GM23338 (cell line): ENCODE measurements at regions not wholly inside any gene's neighbourhood (a gene's known extent, or its start where the extent isn't known, plus 50 kb on each side); places are given as distances from the start of the nearest gene placed in this dataset.

Source experiments
- ATAC-seq: fragments of 200-7000 bp; cut with Tn5 transposase; 3 replicates; pipeline ENCODE4 v1.9.1; 2020
- DNase-seq: peaks from one replicate; pipeline ENCODE4 v3.0.0-alpha.2; 2015; ENCODE audit warnings: low spot score
- H2AFZ ChIP-seq: fragments of 200-600 bp; sonication (generic); 2 replicates; pipeline ENCODE4 v1.8.0; 2016; ENCODE audit warnings: antibody characterized with exemption, mild to moderate bottlenecking, moderate library complexity
- H3F3A ChIP-seq: fragments of 200-600 bp; sonication (generic); replicated peaks from 2 replicates; pipeline ENCODE4 v1.8.0; 2017; ENCODE audit warnings: antibody characterized with exemption, mixed run types, low read depth
- H3K27ac ChIP-seq: fragments of 200-600 bp; sonication (generic); 2 replicates; pipeline ENCODE4 v1.6.1; 2016; ENCODE audit warnings: low read depth
- H3K27me3 ChIP-seq: fragments of 200-600 bp; sonication (generic); 2 replicates; pipeline ENCODE4 v1.8.0; 2016; ENCODE audit warnings: mild to moderate bottlenecking, mixed run types, moderate library complexity; ENCODE audit not compliant: insufficient read depth
- H3K36me3 ChIP-seq: fragments of 200-600 bp; sonication (generic); 2 replicates; pipeline ENCODE4 v1.8.0; 2016; ENCODE audit warnings: mild to moderate bottlenecking; ENCODE audit not compliant: insufficient read depth
- H3K4me1 ChIP-seq: fragments of 200-600 bp; sonication (generic); 2 replicates; pipeline ENCODE4 v1.8.0; 2016; ENCODE audit warnings: mild to moderate bottlenecking, moderate library complexity; ENCODE audit not compliant: insufficient read depth
- H3K4me2 ChIP-seq: fragments of 200-600 bp; sonication (generic); 2 replicates; pipeline ENCODE4 v1.7.1; 2017; ENCODE audit warnings: mixed run types
- H3K4me3 ChIP-seq: fragments of 200-600 bp; sonication (generic); 2 replicates; pipeline ENCODE4 v1.6.1; 2016; ENCODE audit warnings: mixed run types
- H3K79me2 ChIP-seq: fragments of 200-600 bp; sonication (generic); replicated peaks from 2 replicates; pipeline ENCODE4 v1.8.0; 2017; ENCODE audit warnings: mild to moderate bottlenecking; ENCODE audit not compliant: insufficient read depth
- H3K9me2 ChIP-seq: fragments of 200-600 bp; sonication (generic); 2 replicates; pipeline ENCODE4 v1.8.0; 2017; ENCODE audit not compliant: insufficient read depth
- H4K20me1 ChIP-seq: fragments of 200-600 bp; sonication (generic); replicated peaks from 2 replicates; pipeline ENCODE4 v1.8.0; 2017; ENCODE audit warnings: mild to moderate bottlenecking; ENCODE audit not compliant: insufficient read depth
- H3K27ac Mint-ChIP-seq: 2 replicates; pipeline ENCODE4 v1.8.0; 2020; ENCODE audit warnings: inconsistent platforms, mild to moderate bottlenecking, moderate library complexity, mixed read lengths
- H3K27me3 Mint-ChIP-seq: 3 replicates; pipeline ENCODE4 v1.8.0; 2022; ENCODE audit warnings: low read depth, mild to moderate bottlenecking, moderate library complexity, mixed read lengths, inconsistent platforms; ENCODE audit not compliant: insufficient read depth, poor library complexity
- H3K36me3 Mint-ChIP-seq: 3 replicates; pipeline ENCODE4 v1.8.0; 2021; ENCODE audit warnings: low read depth, mild to moderate bottlenecking, inconsistent platforms, moderate library complexity, mixed read lengths
- H3K4me1 Mint-ChIP-seq: 3 replicates; pipeline ENCODE4 v1.8.0; 2020; ENCODE audit warnings: mild to moderate bottlenecking, inconsistent platforms, mixed read lengths
- H3K4me3 Mint-ChIP-seq: 3 replicates; pipeline ENCODE4 v1.8.0; 2021; ENCODE audit warnings: moderate library complexity, mild to moderate bottlenecking, inconsistent platforms, mixed read lengths
- H3K9me3 Mint-ChIP-seq: 3 replicates; pipeline ENCODE4 v1.8.0; 2020; ENCODE audit warnings: moderate library complexity, mild to moderate bottlenecking, inconsistent platforms, mixed read lengths
- CREB1 ChIP-seq: fragments of 250-450 bp; sonication (Bioruptor Pico); IDR thresholded peaks from 2 replicates; pipeline ENCODE4 v1.5.0; 2020; ENCODE audit warnings: low read depth, mild to moderate bottlenecking, moderate library complexity
- ETS1 ChIP-seq: IDR thresholded peaks from 2 replicates; pipeline ENCODE4 v1.6.1; 2016; ENCODE audit warnings: antibody characterized with exemption
- EZH2 ChIP-seq: fragments of 200-600 bp; sonication (generic); IDR thresholded peaks from one replicate; pipeline ENCODE4 v1.8.0; 2017; ENCODE audit warnings: antibody characterized with exemption, mild to moderate bottlenecking, low read depth; ENCODE audit not compliant: unreplicated experiment
- EZH2phosphoT487 ChIP-seq: fragments of 200-600 bp; sonication (generic); IDR thresholded peaks from one replicate; pipeline ENCODE4 v1.8.1; 2018; ENCODE audit warnings: antibody characterized with exemption; ENCODE audit not compliant: unreplicated experiment
- JUNB ChIP-seq: IDR thresholded peaks from one replicate; pipeline ENCODE4 v1.6.1; 2016; ENCODE audit warnings: antibody characterized with exemption; ENCODE audit not compliant: unreplicated experiment
- NANOG ChIP-seq: IDR thresholded peaks from 2 replicates; pipeline ENCODE4 v1.6.1; 2016; ENCODE audit warnings: antibody characterized with exemption, borderline replicate concordance
- POLR2AphosphoS5 ChIP-seq: IDR thresholded peaks from 2 replicates; pipeline ENCODE4 v1.6.1; 2016; ENCODE audit warnings: antibody characterized with exemption, low read depth
- REST ChIP-seq: IDR thresholded peaks from one replicate; pipeline ENCODE4 v1.6.1; 2018; ENCODE audit warnings: antibody characterized with exemption; ENCODE audit not compliant: unreplicated experiment
- STAT1 ChIP-seq: IDR thresholded peaks from one replicate; pipeline ENCODE4 v1.6.1; 2016; ENCODE audit warnings: antibody characterized with exemption; ENCODE audit not compliant: unreplicated experiment
- ZNF114 ChIP-seq: fragments of 250-450 bp; sonication (Bioruptor Pico); IDR thresholded peaks from 2 replicates; pipeline ENCODE4 v1.5.0; 2020; ENCODE audit warnings: mild to moderate bottlenecking, moderate library complexity
- ZNF331 ChIP-seq: fragments of 250-450 bp; sonication (Bioruptor Pico); IDR thresholded peaks from 2 replicates; pipeline ENCODE4 v1.5.0; 2020; ENCODE audit warnings: low read depth, mild to moderate bottlenecking, moderate library complexity
- TF ChIP-seq, protein P1 (sequence below): fragments of 250-450 bp; sonication (Bioruptor Pico); IDR thresholded peaks from 2 replicates; pipeline ENCODE4 v1.5.0; 2020; ENCODE audit warnings: mild to moderate bottlenecking, moderate library complexity
- TF ChIP-seq, protein P2 (sequence below), 2 experiments: fragments of 200-600 bp in 1 of 2; sonication (generic) in 1 of 2; conservative IDR thresholded peaks; 2 replicates each; pipeline versions ENCODE4 v1.5.1 to v1.6.1; 2016 to 2017; ENCODE audit warnings: antibody characterized with exemption in 2 of 2, low read depth in 2 of 2, mild to moderate bottlenecking in 2 of 2, moderate library complexity in 1 of 2

DNA sequence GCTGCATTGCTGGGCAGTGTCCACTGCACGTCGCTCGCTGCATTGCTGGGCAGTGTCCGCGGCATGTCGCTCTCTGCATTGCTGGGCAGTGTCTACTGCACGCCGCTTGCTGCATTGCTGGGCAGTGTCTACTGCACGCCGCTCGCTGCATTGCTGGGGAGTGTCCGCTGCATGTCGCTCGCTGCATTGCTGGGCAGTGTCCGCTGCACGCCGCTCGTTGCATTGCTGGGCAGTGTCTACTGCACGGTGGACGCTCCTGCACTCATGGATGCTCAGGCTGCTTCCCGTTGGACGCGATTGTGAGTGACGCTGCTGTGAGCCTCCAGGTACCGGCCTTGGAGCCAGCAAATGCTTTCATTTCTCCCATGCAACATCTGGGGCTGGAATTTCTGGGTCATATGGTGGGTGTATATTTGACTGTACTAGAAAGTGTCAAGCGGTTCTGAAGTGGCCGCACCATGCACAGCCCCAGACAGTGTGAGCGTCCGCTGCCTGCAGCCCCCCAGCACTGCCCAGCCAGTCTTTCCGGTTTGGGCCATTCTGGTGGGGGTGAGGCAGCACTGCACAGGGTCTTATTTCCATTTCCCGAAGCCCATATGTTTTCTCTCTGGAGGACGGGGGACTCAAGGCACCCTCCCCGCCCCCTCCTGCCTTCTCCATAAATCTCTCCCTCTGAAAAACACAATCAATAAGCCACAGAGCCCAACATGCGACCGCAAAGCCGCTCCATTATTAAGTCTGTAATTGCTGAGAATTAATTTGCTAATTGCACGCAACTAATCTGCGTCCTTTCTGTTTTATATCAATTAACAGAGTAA is 97.4 kb downstream of the YTHDF1 start:
- Histone ChIP-seq H3K4me2 (no peak overlapping the region), H3K4me1 (no peaks in the 10 kb centered on the region), H3K79me2 (no peaks in the 10 kb centered on the region), H4K20me1 (no peaks in the 10 kb centered on the region), H3K36me3 (no peaks in the 10 kb centered on the region), H3F3A (no peaks in the 10 kb centered on the region), H3K9me2 (no peaks in the 10 kb centered on the region), H3K27me3 (no peaks in the 10 kb centered on the region), H3K4me3 (no peak overlapping the region), H3K27ac (no peak overlapping the region), H2AFZ (no peak overlapping the region)
- TF ChIP-seq, protein P1, sequence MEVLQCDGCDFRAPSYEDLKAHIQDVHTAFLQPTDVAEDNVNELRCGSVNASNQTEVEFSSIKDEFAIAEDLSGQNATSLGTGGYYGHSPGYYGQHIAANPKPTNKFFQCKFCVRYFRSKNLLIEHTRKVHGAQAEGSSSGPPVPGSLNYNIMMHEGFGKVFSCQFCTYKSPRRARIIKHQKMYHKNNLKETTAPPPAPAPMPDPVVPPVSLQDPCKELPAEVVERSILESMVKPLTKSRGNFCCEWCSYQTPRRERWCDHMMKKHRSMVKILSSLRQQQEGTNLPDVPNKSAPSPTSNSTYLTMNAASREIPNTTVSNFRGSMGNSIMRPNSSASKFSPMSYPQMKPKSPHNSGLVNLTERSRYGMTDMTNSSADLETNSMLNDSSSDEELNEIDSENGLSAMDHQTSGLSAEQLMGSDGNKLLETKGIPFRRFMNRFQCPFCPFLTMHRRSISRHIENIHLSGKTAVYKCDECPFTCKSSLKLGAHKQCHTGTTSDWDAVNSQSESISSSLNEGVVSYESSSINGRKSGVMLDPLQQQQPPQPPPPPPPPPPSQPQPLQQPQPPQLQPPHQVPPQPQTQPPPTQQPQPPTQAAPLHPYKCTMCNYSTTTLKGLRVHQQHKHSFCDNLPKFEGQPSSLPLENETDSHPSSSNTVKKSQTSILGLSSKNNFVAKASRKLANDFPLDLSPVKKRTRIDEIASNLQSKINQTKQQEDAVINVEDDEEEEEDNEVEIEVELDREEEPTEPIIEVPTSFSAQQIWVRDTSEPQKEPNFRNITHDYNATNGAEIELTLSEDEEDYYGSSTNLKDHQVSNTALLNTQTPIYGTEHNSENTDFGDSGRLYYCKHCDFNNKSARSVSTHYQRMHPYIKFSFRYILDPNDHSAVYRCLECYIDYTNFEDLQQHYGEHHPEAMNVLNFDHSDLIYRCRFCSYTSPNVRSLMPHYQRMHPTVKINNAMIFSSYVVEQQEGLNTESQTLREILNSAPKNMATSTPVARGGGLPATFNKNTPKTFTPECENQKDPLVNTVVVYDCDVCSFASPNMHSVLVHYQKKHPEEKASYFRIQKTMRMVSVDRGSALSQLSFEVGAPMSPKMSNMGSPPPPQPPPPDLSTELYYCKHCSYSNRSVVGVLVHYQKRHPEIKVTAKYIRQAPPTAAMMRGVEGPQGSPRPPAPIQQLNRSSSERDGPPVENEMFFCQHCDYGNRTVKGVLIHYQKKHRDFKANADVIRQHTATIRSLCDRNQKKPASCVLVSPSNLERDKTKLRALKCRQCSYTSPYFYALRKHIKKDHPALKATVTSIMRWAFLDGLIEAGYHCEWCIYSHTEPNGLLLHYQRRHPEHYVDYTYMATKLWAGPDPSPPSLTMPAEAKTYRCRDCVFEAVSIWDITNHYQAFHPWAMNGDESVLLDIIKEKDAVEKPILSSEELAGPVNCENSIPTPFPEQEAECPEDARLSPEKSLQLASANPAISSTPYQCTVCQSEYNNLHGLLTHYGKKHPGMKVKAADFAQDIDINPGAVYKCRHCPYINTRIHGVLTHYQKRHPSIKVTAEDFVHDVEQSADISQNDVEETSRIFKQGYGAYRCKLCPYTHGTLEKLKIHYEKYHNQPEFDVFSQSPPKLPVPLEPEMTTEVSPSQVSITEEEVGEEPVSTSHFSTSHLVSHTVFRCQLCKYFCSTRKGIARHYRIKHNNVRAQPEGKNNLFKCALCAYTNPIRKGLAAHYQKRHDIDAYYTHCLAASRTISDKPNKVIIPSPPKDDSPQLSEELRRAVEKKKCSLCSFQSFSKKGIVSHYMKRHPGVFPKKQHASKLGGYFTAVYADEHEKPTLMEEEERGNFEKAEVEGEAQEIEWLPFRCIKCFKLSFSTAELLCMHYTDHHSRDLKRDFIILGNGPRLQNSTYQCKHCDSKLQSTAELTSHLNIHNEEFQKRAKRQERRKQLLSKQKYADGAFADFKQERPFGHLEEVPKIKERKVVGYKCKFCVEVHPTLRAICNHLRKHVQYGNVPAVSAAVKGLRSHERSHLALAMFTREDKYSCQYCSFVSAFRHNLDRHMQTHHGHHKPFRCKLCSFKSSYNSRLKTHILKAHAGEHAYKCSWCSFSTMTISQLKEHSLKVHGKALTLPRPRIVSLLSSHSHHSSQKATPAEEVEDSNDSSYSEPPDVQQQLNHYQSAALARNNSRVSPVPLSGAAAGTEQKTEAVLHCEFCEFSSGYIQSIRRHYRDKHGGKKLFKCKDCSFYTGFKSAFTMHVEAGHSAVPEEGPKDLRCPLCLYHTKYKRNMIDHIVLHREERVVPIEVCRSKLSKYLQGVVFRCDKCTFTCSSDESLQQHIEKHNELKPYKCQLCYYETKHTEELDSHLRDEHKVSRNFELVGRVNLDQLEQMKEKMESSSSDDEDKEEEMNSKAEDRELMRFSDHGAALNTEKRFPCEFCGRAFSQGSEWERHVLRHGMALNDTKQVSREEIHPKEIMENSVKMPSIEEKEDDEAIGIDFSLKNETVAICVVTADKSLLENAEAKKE (CRISPR knock-in tag), result no peak
- TF ChIP-seq EZH2phosphoT487, result no peak
- TF ChIP-seq REST, result no peak
- no peak for TF ChIP-seq ZNF331
- TF ChIP-seq EZH2, result no peak
- no peak for TF ChIP-seq CREB1 (CRISPR knock-in tag)
- no peak for TF ChIP-seq JUNB
- TF ChIP-seq, protein P2, sequence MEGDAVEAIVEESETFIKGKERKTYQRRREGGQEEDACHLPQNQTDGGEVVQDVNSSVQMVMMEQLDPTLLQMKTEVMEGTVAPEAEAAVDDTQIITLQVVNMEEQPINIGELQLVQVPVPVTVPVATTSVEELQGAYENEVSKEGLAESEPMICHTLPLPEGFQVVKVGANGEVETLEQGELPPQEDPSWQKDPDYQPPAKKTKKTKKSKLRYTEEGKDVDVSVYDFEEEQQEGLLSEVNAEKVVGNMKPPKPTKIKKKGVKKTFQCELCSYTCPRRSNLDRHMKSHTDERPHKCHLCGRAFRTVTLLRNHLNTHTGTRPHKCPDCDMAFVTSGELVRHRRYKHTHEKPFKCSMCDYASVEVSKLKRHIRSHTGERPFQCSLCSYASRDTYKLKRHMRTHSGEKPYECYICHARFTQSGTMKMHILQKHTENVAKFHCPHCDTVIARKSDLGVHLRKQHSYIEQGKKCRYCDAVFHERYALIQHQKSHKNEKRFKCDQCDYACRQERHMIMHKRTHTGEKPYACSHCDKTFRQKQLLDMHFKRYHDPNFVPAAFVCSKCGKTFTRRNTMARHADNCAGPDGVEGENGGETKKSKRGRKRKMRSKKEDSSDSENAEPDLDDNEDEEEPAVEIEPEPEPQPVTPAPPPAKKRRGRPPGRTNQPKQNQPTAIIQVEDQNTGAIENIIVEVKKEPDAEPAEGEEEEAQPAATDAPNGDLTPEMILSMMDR (conservative IDR thresholded peaks at IDR 0.05; ENCODE audit: low read depth in 2 of 2), result no peak
- no peak for TF ChIP-seq POLR2AphosphoS5
- no peak for TF ChIP-seq STAT1
- TF ChIP-seq ETS1, result no peak
- no peak for TF ChIP-seq ZNF114 (CRISPR knock-in tag)
- no peak for TF ChIP-seq NANOG
- Mint-ChIP-seq H3K4me1 (no peaks in the 10 kb centered on the region; the same call in 1 of the 3 replicates), H3K4me3 (no peak overlapping the region), H3K27me3 (peaks cover 35% of the 10 kb centered on the region), H3K9me3 (no peaks in the 10 kb centered on the region; the same call in 2 of the 3 replicates), H3K27ac (no peak overlapping the region), H3K36me3 (no peaks in the 10 kb centered on the region; the same call in 2 of the 3 replicates)
- ATAC-seq, result no peak
- DNase-seq, result no peak
